Colon (tissue), 2 donors: ENCODE measurements at regions not wholly inside any gene's neighbourhood (a gene's known extent, or its start where the extent isn't known, plus 50 kb on each side); places are given as distances from the start of the nearest gene placed in this dataset.
A peak's percentile ranks its signal among the peaks of the same experiment; 100 is the strongest.

ENCODE experiments used
- FAIRE-seq: peaks from 2 replicates; lab custom pipeline; 2012; peaks lifted over from hg19 to GRCh38; lab: Jason Lieb, UNC
- donor health status: control.
- donor health status: control.

- no peak for FAIRE-seq
Observed at GRCh38 chr18:24791751-24792545, 331.5 kb downstream of the HRH4 start.

- no peak for FAIRE-seq
Observed at GRCh38 chr18:24793742-24794141, 333.3 kb downstream of the HRH4 start.

GRCh38 chr18:24795129-24795528 lies 334.7 kb downstream of the HRH4 start:
- FAIRE-seq: no peak

- FAIRE-seq: no peak
Observed at GRCh38 chr18:24797981-24798380, 337.5 kb downstream of the HRH4 start.

GRCh38 chr18:24799176-24799575 lies 338.7 kb downstream of the HRH4 start:
- no peak for FAIRE-seq

- FAIRE-seq: no peak
Observed at GRCh38 chr18:24799720-24800119, 339.3 kb downstream of the HRH4 start.

GRCh38 chr18:24801001-24801400 lies 340.6 kb downstream of the HRH4 start:
- no peak for FAIRE-seq

- no peak for FAIRE-seq
Observed at GRCh38 chr18:24802456-24802855, 342.0 kb downstream of the HRH4 start.

GRCh38 chr18:24805156-24805555 lies 344.7 kb downstream of the HRH4 start:
- FAIRE-seq: peak; percentile 10

GRCh38 chr18:24809173-24809950 lies 348.9 kb downstream of the HRH4 start:
- FAIRE-seq: no peak

- no peak for FAIRE-seq
Observed at GRCh38 chr18:24810561-24811305, 350.3 kb downstream of the HRH4 start.

GRCh38 chr18:24811950-24812681 lies 351.7 kb downstream of the HRH4 start:
- FAIRE-seq: no peak

GRCh38 chr18:24814521-24814920 lies 354.1 kb downstream of the HRH4 start:
- FAIRE-seq: no peak

GRCh38 chr18:24817150-24817549 lies 356.7 kb downstream of the HRH4 start:
- no peak for FAIRE-seq

- FAIRE-seq: no peak
Observed at GRCh38 chr18:24817587-24818371, 357.3 kb downstream of the HRH4 start.

GRCh38 chr18:24818441-24818840 lies 358.0 kb downstream of the HRH4 start:
- no peak for FAIRE-seq

- no peak for FAIRE-seq
Observed at GRCh38 chr18:24819141-24819890, 358.9 kb downstream of the HRH4 start.

- no peak for FAIRE-seq
Observed at GRCh38 chr18:24825397-24825796, 365.0 kb downstream of the HRH4 start.

GRCh38 chr18:24826605-24827004 lies 366.2 kb downstream of the HRH4 start:
- no peak for FAIRE-seq

- FAIRE-seq: no peak
Observed at GRCh38 chr18:24827501-24827900, 367.1 kb downstream of the HRH4 start.

GRCh38 chr18:24831081-24831480 lies 370.6 kb downstream of the HRH4 start:
- FAIRE-seq: no peak
